ENCODE measurements at regions not wholly inside any gene's neighbourhood (a gene's known extent, or its start where the extent isn't known, plus 50 kb on each side); places are given as distances from the start of the nearest gene placed in this dataset.

GRCh38 chr7:131969560-131969959 is 413.1 kb upstream of the PODXL start:
- no peaks in the 10 kb centered on the region for H3K9me3 ChIP-seq (ENCODE audit: control insufficient read depth, low read depth, low read length)
- H3K9me1 ChIP-seq (ENCODE audit: control insufficient read depth, extremely low read depth, insufficient read depth, low read length) = no peaks in the 10 kb centered on the region
- no peak overlapping the region for H3K27ac ChIP-seq (ENCODE audit: control insufficient read depth, insufficient read depth, low read length)
- H3K79me2 ChIP-seq (ENCODE audit: control insufficient read depth, insufficient read depth, low read length) = no peaks in the 10 kb centered on the region
- H3K4me1 ChIP-seq (ENCODE audit: control insufficient read depth, extremely low read depth, insufficient read depth, low read length) = no peaks in the 10 kb centered on the region
- H3K4me2 ChIP-seq (ENCODE audit: control insufficient read depth, extremely low read depth, insufficient read depth, low read depth, low read length) = no peak overlapping the region
- no peak for TF ChIP-seq CTCF (optimal IDR thresholded peaks at IDR 0.05 in 1 of 3, IDR thresholded peaks at IDR 0.05 in 1 of 3, conservative IDR thresholded peaks at IDR 0.05 in 1 of 3; ENCODE audit: extremely low read depth in 1 of 3, insufficient read depth in 2 of 3, low read length in 3 of 3)
- TF ChIP-seq EZH2 (IDR thresholded peaks at IDR 0.05; ENCODE audit: low read length) = no peak
- no peaks in the 10 kb centered on the region for H3K36me3 ChIP-seq (ENCODE audit: control insufficient read depth in 2 of 2, extremely low read depth in 1 of 2, insufficient read depth in 2 of 2, low read length in 2 of 2)
- dilution Hi-C loops (cut with MboI; ENCODE audit: extremely low pct_ligation_motif_present, low sequenced_read_pairs) = no loop called here
- DNase-seq (ENCODE audit: low read depth, low spot score) (no peak), FAIRE-seq (no peak)
- no peak overlapping the region for H3K4me3 ChIP-seq (ENCODE audit: control insufficient read depth in 2 of 3, extremely low read depth in 1 of 3, insufficient read depth in 2 of 3, low read depth in 1 of 3, low read length in 3 of 3)
- no peak overlapping the region for H3K9ac ChIP-seq (ENCODE audit: control insufficient read depth, extremely low read depth, insufficient read depth, low read length)
- peaks cover 19% of the 10 kb centered on the region for H3K27me3 ChIP-seq (ENCODE audit: control insufficient read depth, extremely low read depth, insufficient read depth, low read length)
- H2AFZ ChIP-seq (ENCODE audit: control insufficient read depth, low read length) = no peak overlapping the region
- no peaks in the 10 kb centered on the region for H4K20me1 ChIP-seq (ENCODE audit: control insufficient read depth, extremely low read depth, insufficient read depth, low read length)

GRCh38 chr7:131967216-131967730 is 410.8 kb upstream of the PODXL start:
- Histone ChIP-seq H2AFZ (ENCODE audit: control insufficient read depth, low read length) (no peak overlapping the region), H3K79me2 (ENCODE audit: control insufficient read depth, insufficient read depth, low read length) (no peaks in the 10 kb centered on the region), H3K9ac (ENCODE audit: control insufficient read depth, extremely low read depth, insufficient read depth, low read length) (no peak overlapping the region), H4K20me1 (ENCODE audit: control insufficient read depth, extremely low read depth, insufficient read depth, low read length) (no peaks in the 10 kb centered on the region), H3K36me3 (ENCODE audit: control insufficient read depth in 2 of 2, extremely low read depth in 1 of 2, insufficient read depth in 2 of 2, low read length in 2 of 2) (no peaks in the 10 kb centered on the region), H3K4me3 (ENCODE audit: control insufficient read depth in 2 of 3, extremely low read depth in 1 of 3, insufficient read depth in 2 of 3, low read depth in 1 of 3, low read length in 3 of 3) (no peak overlapping the region), H3K4me1 (ENCODE audit: control insufficient read depth, extremely low read depth, insufficient read depth, low read length) (no peaks in the 10 kb centered on the region), H3K27ac (ENCODE audit: control insufficient read depth, insufficient read depth, low read length) (no peak overlapping the region), H3K4me2 (ENCODE audit: control insufficient read depth, extremely low read depth, insufficient read depth, low read depth, low read length) (no peak overlapping the region), H3K27me3 (ENCODE audit: control insufficient read depth, extremely low read depth, insufficient read depth, low read length) (peaks cover 17% of the 10 kb centered on the region), H3K9me3 (ENCODE audit: control insufficient read depth, low read depth, low read length) (no peaks in the 10 kb centered on the region), H3K9me1 (ENCODE audit: control insufficient read depth, extremely low read depth, insufficient read depth, low read length) (no peaks in the 10 kb centered on the region)
- DNase-seq (ENCODE audit: low read depth, low spot score) (no peak), FAIRE-seq (no peak)
- TF ChIP-seq CTCF (optimal IDR thresholded peaks at IDR 0.05 in 1 of 3, IDR thresholded peaks at IDR 0.05 in 1 of 3, conservative IDR thresholded peaks at IDR 0.05 in 1 of 3; ENCODE audit: extremely low read depth in 1 of 3, insufficient read depth in 2 of 3, low read length in 3 of 3) (no peak), EZH2 (IDR thresholded peaks at IDR 0.05; ENCODE audit: low read length) (no peak)
- dilution Hi-C loops (cut with MboI; ENCODE audit: extremely low pct_ligation_motif_present, low sequenced_read_pairs) = no loop called here
